NCI-H2196 (cell line): ENCODE measurements at regions not wholly inside any gene's neighbourhood (a gene's known extent, or its start where the extent isn't known, plus 50 kb on each side); places are given as distances from the start of the nearest gene placed in this dataset.
A peak's percentile ranks its signal among the peaks of the same experiment; 100 is the strongest.

Experiments
- DNase-seq: peaks from one replicate; lab custom pipeline; 2025; ENCODE audit not compliant: unreplicated experiment; lab: John Stamatoyannopoulos, UW

GRCh38 chr9:3732077-3733038 lies 206.6 kb upstream of the RFX3 start:
- DNase-seq: peak; percentile 81

- DNase-seq: no peak
Measured at GRCh38 chr9:3730511-3730922, 204.7 kb upstream of the RFX3 start.

- DNase-seq: no peak
Measured at GRCh38 chr9:3721096-3721495, 195.3 kb upstream of the RFX3 start.

DNA sequence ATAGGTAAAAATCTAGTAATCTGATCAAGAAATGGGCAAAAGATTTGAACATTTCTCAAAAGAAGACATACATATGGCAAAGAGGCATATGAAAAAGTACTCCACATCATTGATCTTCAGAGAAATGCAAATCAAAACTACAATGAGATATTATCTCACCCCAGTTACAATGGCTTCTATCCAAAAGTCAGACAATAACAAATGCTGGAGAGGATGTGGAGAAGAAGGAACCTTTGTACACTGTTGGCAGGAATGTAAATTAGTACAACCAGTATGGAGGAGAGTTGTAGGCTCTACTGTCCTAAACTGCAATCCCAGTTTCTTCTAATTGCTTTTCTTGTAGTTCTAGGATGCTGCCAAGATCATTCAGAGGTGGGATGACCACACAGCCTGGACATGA lies 193.5 kb upstream of the RFX3 start:
- no peak for DNase-seq

DNA sequence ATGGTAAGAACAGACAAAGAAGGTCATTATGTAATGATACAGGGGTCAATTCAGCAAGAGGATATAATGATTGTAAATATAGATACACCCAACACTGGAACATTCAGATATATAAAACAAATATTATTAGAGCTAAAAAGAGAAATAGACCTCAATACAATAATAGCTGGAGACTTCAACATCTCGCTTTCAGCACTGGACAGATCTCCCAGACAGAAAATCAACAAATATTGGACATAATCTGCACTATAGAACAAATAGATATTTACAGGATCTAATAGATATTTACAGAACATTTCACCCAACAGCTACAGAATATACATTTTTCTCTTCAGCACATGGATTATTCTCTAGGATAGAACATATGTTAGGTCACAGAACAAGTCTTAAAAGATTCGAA lies 190.6 kb upstream of the RFX3 start:
- no peak for DNase-seq

- DNase-seq: peak; percentile 93
Measured at GRCh38 chr9:3708751-3709150, 182.9 kb upstream of the RFX3 start.

GRCh38 chr9:3704890-3705289 lies 179.1 kb upstream of the RFX3 start:
- DNase-seq: no peak

GRCh38 chr9:3700772-3701171 lies 175.0 kb upstream of the RFX3 start:
- DNase-seq: no peak

GRCh38 chr9:3699883-3700282 lies 174.1 kb upstream of the RFX3 start:
- DNase-seq: peak; percentile 21

DNA sequence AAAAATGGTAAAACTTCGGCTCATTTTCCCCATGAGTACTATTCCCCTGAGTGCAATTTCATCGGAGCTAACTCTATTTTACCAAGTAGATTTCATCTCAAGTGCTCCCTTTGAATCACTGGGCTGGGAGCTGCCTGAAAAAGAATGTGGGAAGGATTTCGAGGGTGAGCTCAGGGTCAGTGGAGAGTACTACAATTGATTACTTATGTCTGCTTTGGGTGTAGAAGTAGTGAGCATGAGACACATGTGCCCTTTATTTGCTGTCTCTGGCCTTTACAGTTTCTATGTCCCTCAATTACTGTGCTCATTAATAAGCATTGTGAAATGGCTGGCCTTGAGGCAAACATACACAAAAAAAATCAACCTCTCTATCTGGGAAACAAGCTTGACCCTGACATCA lies 172.7 kb upstream of the RFX3 start:
- DNase-seq: no peak

GRCh38 chr9:3698076-3698475 lies 172.3 kb upstream of the RFX3 start:
- DNase-seq: no peak

GRCh38 chr9:3696368-3696767 lies 170.6 kb upstream of the RFX3 start:
- DNase-seq: no peak

- no peak for DNase-seq
Measured at GRCh38 chr9:3692606-3693005, 166.8 kb upstream of the RFX3 start.

GRCh38 chr9:3689555-3689954 lies 163.8 kb upstream of the RFX3 start:
- DNase-seq: no peak

GRCh38 chr9:3687145-3687544 lies 161.3 kb upstream of the RFX3 start:
- DNase-seq: no peak

DNA sequence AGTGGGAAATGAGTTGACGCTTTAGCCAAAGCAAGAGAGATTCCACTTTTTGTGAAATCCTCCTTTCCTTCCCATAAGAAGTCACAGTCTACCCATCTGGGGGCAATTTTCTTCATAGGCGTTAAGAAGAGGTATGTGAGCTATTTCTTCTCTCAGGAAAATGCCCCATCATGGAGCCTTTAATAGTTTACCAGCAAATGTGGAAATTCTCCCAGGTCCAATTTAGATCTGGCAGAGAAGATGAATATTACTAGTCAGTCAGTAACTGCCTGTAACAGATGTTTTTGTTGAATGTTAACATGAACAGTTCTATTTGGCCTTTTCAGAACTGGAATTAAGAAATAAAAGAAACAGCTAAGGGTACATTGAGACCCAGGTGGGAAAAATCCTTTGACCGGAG lies 156.4 kb upstream of the RFX3 start:
- no peak for DNase-seq

GRCh38 chr9:3677541-3677940 lies 151.7 kb upstream of the RFX3 start:
- no peak for DNase-seq

DNA sequence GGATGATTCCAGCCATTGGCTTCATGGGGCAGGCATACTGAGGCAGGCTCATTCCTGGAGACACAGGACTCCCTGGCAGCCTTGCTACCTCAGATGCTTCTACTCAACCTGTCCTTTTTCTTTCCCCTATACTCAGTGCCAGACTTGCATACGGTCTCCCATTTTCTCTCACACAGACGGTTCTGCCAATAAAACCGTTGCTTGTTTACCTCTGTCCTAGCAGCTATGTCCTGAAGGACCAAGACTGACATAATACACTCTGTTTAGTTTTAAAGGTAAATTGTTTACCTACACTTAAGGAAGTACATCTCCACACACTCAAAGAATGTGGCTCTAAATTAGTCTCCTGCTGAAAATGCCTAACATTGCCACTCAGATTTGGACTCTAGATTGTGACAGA lies 151.0 kb upstream of the RFX3 start:
- DNase-seq: no peak

- DNase-seq: no peak
Measured at GRCh38 chr9:3675946-3676345, 150.1 kb upstream of the RFX3 start.

- no peak for DNase-seq
Measured at GRCh38 chr9:3674561-3674960, 148.8 kb upstream of the RFX3 start.

- no peak for DNase-seq
Measured at GRCh38 chr9:3672399-3672798, 146.6 kb upstream of the RFX3 start.

DNA sequence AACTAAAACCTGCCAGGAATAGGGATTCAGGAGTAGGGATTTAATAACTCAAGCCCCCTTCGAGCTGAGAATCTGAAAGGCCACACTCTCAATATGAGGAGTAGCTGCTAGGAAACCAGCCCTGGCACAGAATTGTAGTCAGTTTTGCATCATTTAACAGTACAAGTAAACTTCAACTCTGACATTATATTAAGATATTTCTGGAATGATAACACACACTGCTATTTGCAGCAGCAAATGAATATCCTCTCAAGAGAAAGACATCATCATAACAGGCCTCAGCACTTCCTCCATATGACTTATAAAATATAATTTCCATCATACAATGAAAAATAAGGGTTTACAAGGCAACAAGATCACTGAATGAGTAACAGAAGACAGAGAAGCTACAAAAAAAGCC lies 138.2 kb upstream of the RFX3 start:
- no peak for DNase-seq

- DNase-seq: no peak
Measured at GRCh38 chr9:3662671-3663070, 136.9 kb upstream of the RFX3 start.
